GM12891 (cell line): ENCODE measurements at regions not wholly inside any gene's neighbourhood (a gene's known extent, or its start where the extent isn't known, plus 50 kb on each side); places are given as distances from the start of the nearest gene placed in this dataset.

Experiments
- POLR2A ChIP-seq: IDR thresholded peaks from 2 replicates; pipeline ENCODE4 v1.6.1; 2011; ENCODE audit warnings: low read depth, low read length, control low read depth
- POLR2AphosphoS5 ChIP-seq: IDR thresholded peaks from 2 replicates; pipeline ENCODE4 v1.6.1; 2011; ENCODE audit warnings: low read depth, low read length, control low read depth
- TAF1 ChIP-seq: IDR thresholded peaks from 2 replicates; pipeline ENCODE4 v1.6.1; 2011; ENCODE audit warnings: low read depth, low read length, control low read depth

GRCh38 chr14:104369208-104369607 is 210.4 kb upstream of the C14orf180 start:
- no peak for TF ChIP-seq POLR2AphosphoS5
- no peak for TF ChIP-seq POLR2A
- no peak for TF ChIP-seq TAF1
